Esophagus muscularis mucosa (tissue), 4 donors: ENCODE measurements at regions not wholly inside any gene's neighbourhood (a gene's known extent, or its start where the extent isn't known, plus 50 kb on each side); places are given as distances from the start of the nearest gene placed in this dataset.

Experiments used
- DNase-seq: peaks from one replicate; pipeline ENCODE4 v3.0.0-alpha.2; 2017; ENCODE audit errors: extremely low spot score
- H3K27ac ChIP-seq, 4 donors: fragments of 200-600 bp; sonication (generic); replicated peaks in 1 of 4; 1 replicate in 3 of 4; 2 replicates in 1 of 4; pipeline ENCODE4 v1.5.1; 2016 to 2019; ENCODE audit warnings: mild to moderate bottlenecking in 1 of 4
- H3K27me3 ChIP-seq, 4 donors: fragments of 200-600 bp; sonication (generic); one replicate each; pipeline versions ENCODE4 v1.5.1 to v1.6.0; 2016 to 2019
- H3K36me3 ChIP-seq, 4 donors: fragments of 200-600 bp; sonication (generic); one replicate each; pipeline ENCODE4 v1.5.1; 2016 to 2019
- H3K4me1 ChIP-seq, 4 donors: fragments of 200-600 bp; sonication (generic); one replicate each; pipeline ENCODE4 v1.5.1; 2016 to 2019
- H3K4me3 ChIP-seq, 4 donors: fragments of 200-600 bp; sonication (generic); 1 replicate in 2 of 4; 2 replicates in 2 of 4; pipeline ENCODE4 v1.5.1; 2016 to 2019; ENCODE audit warnings: mild to moderate bottlenecking in 4 of 4, moderate library complexity in 1 of 4
- H3K9me3 ChIP-seq, 4 donors: fragments of 200-600 bp; sonication (generic); 1 replicate in 3 of 4; 2 replicates in 1 of 4; pipeline ENCODE4 v1.5.1; 2016 to 2019
- EP300 ChIP-seq: sonication (generic); formaldehyde crosslinking; IDR thresholded peaks from one replicate; pipeline ENCODE4 v1.6.1; 2017; ENCODE audit warnings: antibody characterized with exemption
- POLR2A ChIP-seq: fragments of 450-650 bp; IDR thresholded peaks from one replicate; pipeline ENCODE4 v1.6.1; 2017; ENCODE audit warnings: antibody characterized with exemption, moderate library complexity, mild to moderate bottlenecking, low read depth
- POLR2AphosphoS5 ChIP-seq, 2 donors: sonication (generic); formaldehyde crosslinking; IDR thresholded peaks; one replicate each; pipeline ENCODE4 v1.6.1; 2017; ENCODE audit warnings: antibody characterized with exemption in 2 of 2
- WGBS: methylation state at CpG from one replicate; pipeline ENCODE4 v1.1.5; 2018; 5-methylcytosine and 5-hydroxymethylcytosine counted together
- intact Hi-C: fragments of 100-400 bp; cut with DNase I; formaldehyde crosslinking; loops from one replicate; pipeline ENCODE4 v1.15.1; 2023
- TF ChIP-seq, protein P1 (sequence below), 3 experiments: fragments of 200-600 bp in 2 of 3; fragments of 450-650 bp in 1 of 3; sonication (generic) in 2 of 3; IDR thresholded peaks; one replicate each; pipeline ENCODE4 v1.5.1; 2017 to 2019; ENCODE audit warnings: antibody characterized with exemption in 3 of 3, mild to moderate bottlenecking in 2 of 3, moderate library complexity in 1 of 3

GRCh38 chr6:67593247-67593646 is 1041.8 kb upstream of the ADGRB3 start:
- no peak overlapping the region for H3K27ac ChIP-seq
- no peak for DNase-seq
- intact Hi-C loops = no loop called here
- no peaks in the 10 kb centered on the region for H3K27me3 ChIP-seq
- H3K9me3 ChIP-seq = no peaks in the 10 kb centered on the region
- TF ChIP-seq POLR2AphosphoS5 (IDR thresholded peaks at IDR 0.05) = no peak
- TF ChIP-seq EP300 = no peak
- TF ChIP-seq, protein P1, sequence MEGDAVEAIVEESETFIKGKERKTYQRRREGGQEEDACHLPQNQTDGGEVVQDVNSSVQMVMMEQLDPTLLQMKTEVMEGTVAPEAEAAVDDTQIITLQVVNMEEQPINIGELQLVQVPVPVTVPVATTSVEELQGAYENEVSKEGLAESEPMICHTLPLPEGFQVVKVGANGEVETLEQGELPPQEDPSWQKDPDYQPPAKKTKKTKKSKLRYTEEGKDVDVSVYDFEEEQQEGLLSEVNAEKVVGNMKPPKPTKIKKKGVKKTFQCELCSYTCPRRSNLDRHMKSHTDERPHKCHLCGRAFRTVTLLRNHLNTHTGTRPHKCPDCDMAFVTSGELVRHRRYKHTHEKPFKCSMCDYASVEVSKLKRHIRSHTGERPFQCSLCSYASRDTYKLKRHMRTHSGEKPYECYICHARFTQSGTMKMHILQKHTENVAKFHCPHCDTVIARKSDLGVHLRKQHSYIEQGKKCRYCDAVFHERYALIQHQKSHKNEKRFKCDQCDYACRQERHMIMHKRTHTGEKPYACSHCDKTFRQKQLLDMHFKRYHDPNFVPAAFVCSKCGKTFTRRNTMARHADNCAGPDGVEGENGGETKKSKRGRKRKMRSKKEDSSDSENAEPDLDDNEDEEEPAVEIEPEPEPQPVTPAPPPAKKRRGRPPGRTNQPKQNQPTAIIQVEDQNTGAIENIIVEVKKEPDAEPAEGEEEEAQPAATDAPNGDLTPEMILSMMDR (IDR thresholded peaks at IDR 0.05) = no peak
- no peak for TF ChIP-seq POLR2A
- no peaks in the 10 kb centered on the region for H3K36me3 ChIP-seq
- H3K4me1 ChIP-seq = no peaks in the 10 kb centered on the region
- no peak overlapping the region for H3K4me3 ChIP-seq

DNA sequence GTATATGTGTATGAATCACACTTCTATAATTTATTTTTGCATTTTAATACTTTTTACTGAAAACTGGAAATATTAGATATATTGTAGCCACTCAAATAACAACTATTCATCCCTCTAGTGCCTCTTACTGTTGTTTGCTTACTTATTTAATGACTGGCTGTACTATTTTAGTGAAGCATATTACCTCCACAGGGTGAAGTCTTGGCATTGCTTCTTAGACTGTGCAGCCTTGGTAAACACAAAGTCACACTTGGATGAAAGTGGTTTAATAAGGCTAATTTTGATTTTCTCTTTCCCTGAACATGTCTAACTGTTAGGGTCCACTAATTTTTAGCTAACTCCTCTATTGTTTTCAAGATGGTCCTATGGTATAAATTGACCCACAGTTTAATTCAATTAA is 1043.2 kb upstream of the ADGRB3 start:
- Histone ChIP-seq H3K4me3 (no peak overlapping the region), H3K27ac (no peak overlapping the region), H3K36me3 (no peaks in the 10 kb centered on the region), H3K4me1 (no peaks in the 10 kb centered on the region), H3K9me3 (no peaks in the 10 kb centered on the region), H3K27me3 (no peaks in the 10 kb centered on the region)
- intact Hi-C loops = no loop called here
- no peak for TF ChIP-seq POLR2AphosphoS5 (IDR thresholded peaks at IDR 0.05)
- DNase-seq = no peak

- Histone ChIP-seq H3K4me1 (no peaks in the 10 kb centered on the region), H3K36me3 (no peaks in the 10 kb centered on the region), H3K4me3 (no peak overlapping the region), H3K27ac (no peak overlapping the region), H3K9me3 (no peaks in the 10 kb centered on the region), H3K27me3 (no peaks in the 10 kb centered on the region)
- TF ChIP-seq POLR2AphosphoS5 (IDR thresholded peaks at IDR 0.05) (no peak), EP300 (no peak), POLR2A (no peak)
- TF ChIP-seq, protein P1 (IDR thresholded peaks at IDR 0.05) = no peak
- no peak for DNase-seq
- WGBS = 68% methylated on average over 1 of the region's 1 CpG
- intact Hi-C loops = no loop called here
These were observed 1067.2 kb upstream of the ADGRB3 start for GRCh38 chr6:67567842-67568241.

GRCh38 chr6:67563671-67564070 is 1071.4 kb upstream of the ADGRB3 start:
- no peak for DNase-seq
- 70% methylated on average over 5 of the region's 5 CpGs for WGBS
- Histone ChIP-seq H3K36me3 (no peaks in the 10 kb centered on the region), H3K27me3 (no peaks in the 10 kb centered on the region), H3K27ac (no peak overlapping the region), H3K9me3 (no peaks in the 10 kb centered on the region), H3K4me1 (no peaks in the 10 kb centered on the region), H3K4me3 (no peak overlapping the region)
- no peak for TF ChIP-seq POLR2AphosphoS5 (IDR thresholded peaks at IDR 0.05)
- TF ChIP-seq, protein P1 (IDR thresholded peaks at IDR 0.05) = no peak
- no peak for TF ChIP-seq POLR2A
- no peak for TF ChIP-seq EP300
- intact Hi-C loops = no loop called here

- DNase-seq = no peak
- WGBS = 95% methylated on average over 2 of the region's 2 CpGs
- H3K27ac ChIP-seq = no peak overlapping the region
- no peaks in the 10 kb centered on the region for H3K36me3 ChIP-seq
- no peak overlapping the region for H3K4me3 ChIP-seq
- TF ChIP-seq POLR2AphosphoS5 (IDR thresholded peaks at IDR 0.05) = no peak
- TF ChIP-seq, protein P1 (IDR thresholded peaks at IDR 0.05) = no peak
- TF ChIP-seq POLR2A = no peak
- TF ChIP-seq EP300 = no peak
- intact Hi-C loops = no loop called here
- no peaks in the 10 kb centered on the region for H3K4me1 ChIP-seq
- no peaks in the 10 kb centered on the region for H3K27me3 ChIP-seq
- no peaks in the 10 kb centered on the region for H3K9me3 ChIP-seq
These were observed 1075.0 kb upstream of the ADGRB3 start for GRCh38 chr6:67560068-67560467.
